NCI-H510A (cell line): ENCODE measurements at regions not wholly inside any gene's neighbourhood (a gene's known extent, or its start where the extent isn't known, plus 50 kb on each side); places are given as distances from the start of the nearest gene placed in this dataset.
A peak's percentile ranks its signal among the peaks of the same experiment; 100 is the strongest.

Source experiments
- DNase-seq: peaks from one replicate; lab custom pipeline; 2025; lab: John Stamatoyannopoulos, UW

- DNase-seq, result no peak
Measured at GRCh38 chr6:44560458-44561059, 173.1 kb downstream of the CDC5L start.

GRCh38 chr6:44561060-44561623 is 173.6 kb downstream of the CDC5L start:
- no peak for DNase-seq

GRCh38 chr6:44561832-44562665 is 174.5 kb downstream of the CDC5L start:
- no peak for DNase-seq

GRCh38 chr6:44563397-44563796 is 175.9 kb downstream of the CDC5L start:
- no peak for DNase-seq

GRCh38 chr6:44564906-44565524 is 177.5 kb downstream of the CDC5L start:
- no peak for DNase-seq

- DNase-seq, result no peak
Measured at GRCh38 chr6:44567406-44567805, 179.9 kb downstream of the CDC5L start.

- no peak for DNase-seq
Measured at GRCh38 chr6:44569131-44569530, 181.6 kb downstream of the CDC5L start.

- no peak for DNase-seq
Measured at GRCh38 chr6:44569931-44570385, 182.5 kb downstream of the CDC5L start.

- no peak for DNase-seq
Measured at GRCh38 chr6:44571510-44571909, 184.0 kb downstream of the CDC5L start.

GRCh38 chr6:44572346-44572745 is 184.8 kb downstream of the CDC5L start:
- no peak for DNase-seq

- no peak for DNase-seq
Measured at GRCh38 chr6:44575644-44576043, 188.1 kb downstream of the CDC5L start.

- DNase-seq, result no peak
Measured at GRCh38 chr6:44576132-44576631, 188.7 kb downstream of the CDC5L start.

- no peak for DNase-seq
Measured at GRCh38 chr6:44580901-44581300, 193.4 kb downstream of the CDC5L start.

GRCh38 chr6:44582930-44583329 is 195.4 kb downstream of the CDC5L start:
- no peak for DNase-seq

- DNase-seq, result no peak
Measured at GRCh38 chr6:44590471-44590870, 203.0 kb downstream of the CDC5L start.

- DNase-seq, result peak; percentile 14
Measured at GRCh38 chr6:44593539-44593944, 206.0 kb downstream of the CDC5L start.

- DNase-seq, result no peak
Measured at GRCh38 chr6:44594481-44594880, 207.0 kb downstream of the CDC5L start.

- no peak for DNase-seq
Measured at GRCh38 chr6:44598679-44599078, 211.2 kb downstream of the CDC5L start.

GRCh38 chr6:44599672-44600071 is 212.2 kb downstream of the CDC5L start:
- DNase-seq, result no peak

GRCh38 chr6:44603044-44603686 is 215.7 kb downstream of the CDC5L start:
- DNase-seq, result no peak

GRCh38 chr6:44606504-44606903 is 219.0 kb downstream of the CDC5L start:
- DNase-seq, result no peak

- DNase-seq, result no peak
Measured at GRCh38 chr6:44606976-44607375, 219.5 kb downstream of the CDC5L start.
